GM23338 (cell line): ENCODE measurements at regions not wholly inside any gene's neighbourhood (a gene's known extent, or its start where the extent isn't known, plus 50 kb on each side); places are given as distances from the start of the nearest gene placed in this dataset.

Source experiments
- ATAC-seq: fragments of 200-7000 bp; cut with Tn5 transposase; 3 replicates; pipeline ENCODE4 v1.9.1; 2020
- DNase-seq: peaks from one replicate; pipeline ENCODE4 v3.0.0-alpha.2; 2015; ENCODE audit warnings: low spot score
- H2AFZ ChIP-seq: fragments of 200-600 bp; sonication (generic); 2 replicates; pipeline ENCODE4 v1.8.0; 2016; ENCODE audit warnings: antibody characterized with exemption, mild to moderate bottlenecking, moderate library complexity
- H3F3A ChIP-seq: fragments of 200-600 bp; sonication (generic); replicated peaks from 2 replicates; pipeline ENCODE4 v1.8.0; 2017; ENCODE audit warnings: antibody characterized with exemption, mixed run types, low read depth
- H3K27ac ChIP-seq: fragments of 200-600 bp; sonication (generic); 2 replicates; pipeline ENCODE4 v1.6.1; 2016; ENCODE audit warnings: low read depth
- H3K27me3 ChIP-seq: fragments of 200-600 bp; sonication (generic); 2 replicates; pipeline ENCODE4 v1.8.0; 2016; ENCODE audit warnings: mild to moderate bottlenecking, mixed run types, moderate library complexity; ENCODE audit not compliant: insufficient read depth
- H3K36me3 ChIP-seq: fragments of 200-600 bp; sonication (generic); 2 replicates; pipeline ENCODE4 v1.8.0; 2016; ENCODE audit warnings: mild to moderate bottlenecking; ENCODE audit not compliant: insufficient read depth
- H3K4me1 ChIP-seq: fragments of 200-600 bp; sonication (generic); 2 replicates; pipeline ENCODE4 v1.8.0; 2016; ENCODE audit warnings: mild to moderate bottlenecking, moderate library complexity; ENCODE audit not compliant: insufficient read depth
- H3K4me2 ChIP-seq: fragments of 200-600 bp; sonication (generic); 2 replicates; pipeline ENCODE4 v1.7.1; 2017; ENCODE audit warnings: mixed run types
- H3K4me3 ChIP-seq: fragments of 200-600 bp; sonication (generic); 2 replicates; pipeline ENCODE4 v1.6.1; 2016; ENCODE audit warnings: mixed run types
- H3K79me2 ChIP-seq: fragments of 200-600 bp; sonication (generic); replicated peaks from 2 replicates; pipeline ENCODE4 v1.8.0; 2017; ENCODE audit warnings: mild to moderate bottlenecking; ENCODE audit not compliant: insufficient read depth
- H3K9me2 ChIP-seq: fragments of 200-600 bp; sonication (generic); 2 replicates; pipeline ENCODE4 v1.8.0; 2017; ENCODE audit not compliant: insufficient read depth
- H4K20me1 ChIP-seq: fragments of 200-600 bp; sonication (generic); replicated peaks from 2 replicates; pipeline ENCODE4 v1.8.0; 2017; ENCODE audit warnings: mild to moderate bottlenecking; ENCODE audit not compliant: insufficient read depth
- H3K27ac Mint-ChIP-seq: 2 replicates; pipeline ENCODE4 v1.8.0; 2020; ENCODE audit warnings: inconsistent platforms, mild to moderate bottlenecking, moderate library complexity, mixed read lengths
- H3K27me3 Mint-ChIP-seq: 3 replicates; pipeline ENCODE4 v1.8.0; 2022; ENCODE audit warnings: low read depth, mild to moderate bottlenecking, moderate library complexity, mixed read lengths, inconsistent platforms; ENCODE audit not compliant: insufficient read depth, poor library complexity
- H3K36me3 Mint-ChIP-seq: 3 replicates; pipeline ENCODE4 v1.8.0; 2021; ENCODE audit warnings: low read depth, mild to moderate bottlenecking, inconsistent platforms, moderate library complexity, mixed read lengths
- H3K4me1 Mint-ChIP-seq: 3 replicates; pipeline ENCODE4 v1.8.0; 2020; ENCODE audit warnings: mild to moderate bottlenecking, inconsistent platforms, mixed read lengths
- H3K4me3 Mint-ChIP-seq: 3 replicates; pipeline ENCODE4 v1.8.0; 2021; ENCODE audit warnings: moderate library complexity, mild to moderate bottlenecking, inconsistent platforms, mixed read lengths
- H3K9me3 Mint-ChIP-seq: 3 replicates; pipeline ENCODE4 v1.8.0; 2020; ENCODE audit warnings: moderate library complexity, mild to moderate bottlenecking, inconsistent platforms, mixed read lengths
- CREB1 ChIP-seq: fragments of 250-450 bp; sonication (Bioruptor Pico); IDR thresholded peaks from 2 replicates; pipeline ENCODE4 v1.5.0; 2020; ENCODE audit warnings: low read depth, mild to moderate bottlenecking, moderate library complexity
- EZH2 ChIP-seq: fragments of 200-600 bp; sonication (generic); IDR thresholded peaks from one replicate; pipeline ENCODE4 v1.8.0; 2017; ENCODE audit warnings: antibody characterized with exemption, mild to moderate bottlenecking, low read depth; ENCODE audit not compliant: unreplicated experiment
- EZH2phosphoT487 ChIP-seq: fragments of 200-600 bp; sonication (generic); IDR thresholded peaks from one replicate; pipeline ENCODE4 v1.8.1; 2018; ENCODE audit warnings: antibody characterized with exemption; ENCODE audit not compliant: unreplicated experiment
- JUNB ChIP-seq: IDR thresholded peaks from one replicate; pipeline ENCODE4 v1.6.1; 2016; ENCODE audit warnings: antibody characterized with exemption; ENCODE audit not compliant: unreplicated experiment
- NANOG ChIP-seq: IDR thresholded peaks from 2 replicates; pipeline ENCODE4 v1.6.1; 2016; ENCODE audit warnings: antibody characterized with exemption, borderline replicate concordance
- POLR2AphosphoS5 ChIP-seq: IDR thresholded peaks from 2 replicates; pipeline ENCODE4 v1.6.1; 2016; ENCODE audit warnings: antibody characterized with exemption, low read depth
- STAT1 ChIP-seq: IDR thresholded peaks from one replicate; pipeline ENCODE4 v1.6.1; 2016; ENCODE audit warnings: antibody characterized with exemption; ENCODE audit not compliant: unreplicated experiment
- ZNF114 ChIP-seq: fragments of 250-450 bp; sonication (Bioruptor Pico); IDR thresholded peaks from 2 replicates; pipeline ENCODE4 v1.5.0; 2020; ENCODE audit warnings: mild to moderate bottlenecking, moderate library complexity
- ZNF331 ChIP-seq: fragments of 250-450 bp; sonication (Bioruptor Pico); IDR thresholded peaks from 2 replicates; pipeline ENCODE4 v1.5.0; 2020; ENCODE audit warnings: low read depth, mild to moderate bottlenecking, moderate library complexity
- TF ChIP-seq, protein P1 (sequence below): IDR thresholded peaks from 2 replicates; pipeline ENCODE4 v1.6.1; 2016; ENCODE audit warnings: antibody characterized with exemption
- TF ChIP-seq, protein P2 (sequence below), 2 experiments: fragments of 200-600 bp in 1 of 2; sonication (generic) in 1 of 2; conservative IDR thresholded peaks; 2 replicates each; pipeline versions ENCODE4 v1.5.1 to v1.6.1; 2016 to 2017; ENCODE audit warnings: antibody characterized with exemption in 2 of 2, low read depth in 2 of 2, mild to moderate bottlenecking in 2 of 2, moderate library complexity in 1 of 2
- TF ChIP-seq, protein P3 (sequence below): fragments of 250-450 bp; sonication (Bioruptor Pico); IDR thresholded peaks from 2 replicates; pipeline ENCODE4 v1.5.0; 2020; ENCODE audit warnings: mild to moderate bottlenecking, moderate library complexity
- TF ChIP-seq, protein P4 (sequence below): IDR thresholded peaks from one replicate; pipeline ENCODE4 v1.6.1; 2018; ENCODE audit warnings: antibody characterized with exemption; ENCODE audit not compliant: unreplicated experiment

DNA sequence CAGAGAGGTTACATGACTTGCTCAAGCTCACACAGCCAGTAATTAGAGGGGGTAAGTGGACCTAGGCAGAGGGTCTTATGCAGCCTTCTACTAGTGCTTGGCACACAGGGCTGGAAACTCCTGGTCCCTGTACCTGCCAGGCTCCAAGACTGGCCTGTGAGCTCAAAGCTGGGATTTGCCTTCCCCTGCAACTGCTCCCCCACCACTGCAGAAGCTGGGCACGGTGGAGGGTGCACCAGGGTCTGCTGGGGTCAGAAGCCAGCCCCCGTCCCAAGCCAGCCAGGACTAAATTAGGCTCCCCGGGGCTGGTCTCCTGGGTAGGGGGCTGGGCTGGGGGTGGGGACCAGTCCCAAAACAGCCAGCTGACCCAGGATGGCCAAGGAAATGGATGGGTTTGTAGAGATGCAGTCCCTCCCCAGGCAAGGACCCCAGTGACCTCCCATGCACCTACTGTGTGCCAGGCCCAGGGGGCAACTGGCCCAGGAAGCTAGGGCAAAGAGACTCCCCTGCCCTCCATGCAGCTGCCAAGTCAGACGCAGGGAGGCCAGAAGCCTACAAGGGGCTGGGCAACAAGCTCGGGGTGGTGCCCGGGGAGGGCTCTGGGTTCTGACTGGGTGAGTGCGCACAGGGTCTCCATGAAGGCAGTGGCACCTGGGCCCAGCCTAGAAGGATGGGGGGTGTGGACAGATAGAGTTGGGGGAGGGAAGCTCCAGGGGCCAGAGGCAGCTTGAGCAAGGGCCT lies 51.8 kb upstream of the LINGO1 start:
- no peak overlapping the region for H3K27ac Mint-ChIP-seq
- Histone ChIP-seq H3K27me3 (no peaks in the 10 kb centered on the region), H3K4me2 (no peak overlapping the region), H3F3A (no peaks in the 10 kb centered on the region), H3K4me1 (no peaks in the 10 kb centered on the region), H2AFZ (no peak overlapping the region), H3K4me3 (no peak overlapping the region), H3K9me2 (no peaks in the 10 kb centered on the region), H3K79me2 (no peaks in the 10 kb centered on the region), H4K20me1 (no peaks in the 10 kb centered on the region), H3K27ac (no peak overlapping the region), H3K36me3 (no peaks in the 10 kb centered on the region)
- no peak for TF ChIP-seq ZNF114 (CRISPR knock-in tag)
- TF ChIP-seq, protein P1, sequence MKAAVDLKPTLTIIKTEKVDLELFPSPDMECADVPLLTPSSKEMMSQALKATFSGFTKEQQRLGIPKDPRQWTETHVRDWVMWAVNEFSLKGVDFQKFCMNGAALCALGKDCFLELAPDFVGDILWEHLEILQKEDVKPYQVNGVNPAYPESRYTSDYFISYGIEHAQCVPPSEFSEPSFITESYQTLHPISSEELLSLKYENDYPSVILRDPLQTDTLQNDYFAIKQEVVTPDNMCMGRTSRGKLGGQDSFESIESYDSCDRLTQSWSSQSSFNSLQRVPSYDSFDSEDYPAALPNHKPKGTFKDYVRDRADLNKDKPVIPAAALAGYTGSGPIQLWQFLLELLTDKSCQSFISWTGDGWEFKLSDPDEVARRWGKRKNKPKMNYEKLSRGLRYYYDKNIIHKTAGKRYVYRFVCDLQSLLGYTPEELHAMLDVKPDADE, result no peak
- TF ChIP-seq, protein P2, sequence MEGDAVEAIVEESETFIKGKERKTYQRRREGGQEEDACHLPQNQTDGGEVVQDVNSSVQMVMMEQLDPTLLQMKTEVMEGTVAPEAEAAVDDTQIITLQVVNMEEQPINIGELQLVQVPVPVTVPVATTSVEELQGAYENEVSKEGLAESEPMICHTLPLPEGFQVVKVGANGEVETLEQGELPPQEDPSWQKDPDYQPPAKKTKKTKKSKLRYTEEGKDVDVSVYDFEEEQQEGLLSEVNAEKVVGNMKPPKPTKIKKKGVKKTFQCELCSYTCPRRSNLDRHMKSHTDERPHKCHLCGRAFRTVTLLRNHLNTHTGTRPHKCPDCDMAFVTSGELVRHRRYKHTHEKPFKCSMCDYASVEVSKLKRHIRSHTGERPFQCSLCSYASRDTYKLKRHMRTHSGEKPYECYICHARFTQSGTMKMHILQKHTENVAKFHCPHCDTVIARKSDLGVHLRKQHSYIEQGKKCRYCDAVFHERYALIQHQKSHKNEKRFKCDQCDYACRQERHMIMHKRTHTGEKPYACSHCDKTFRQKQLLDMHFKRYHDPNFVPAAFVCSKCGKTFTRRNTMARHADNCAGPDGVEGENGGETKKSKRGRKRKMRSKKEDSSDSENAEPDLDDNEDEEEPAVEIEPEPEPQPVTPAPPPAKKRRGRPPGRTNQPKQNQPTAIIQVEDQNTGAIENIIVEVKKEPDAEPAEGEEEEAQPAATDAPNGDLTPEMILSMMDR (conservative IDR thresholded peaks at IDR 0.05; ENCODE audit: low read depth in 2 of 2), result no peak
- no peak for TF ChIP-seq JUNB
- no peak for TF ChIP-seq EZH2phosphoT487
- TF ChIP-seq ZNF331 (CRISPR knock-in tag), result no peak
- TF ChIP-seq, protein P3, sequence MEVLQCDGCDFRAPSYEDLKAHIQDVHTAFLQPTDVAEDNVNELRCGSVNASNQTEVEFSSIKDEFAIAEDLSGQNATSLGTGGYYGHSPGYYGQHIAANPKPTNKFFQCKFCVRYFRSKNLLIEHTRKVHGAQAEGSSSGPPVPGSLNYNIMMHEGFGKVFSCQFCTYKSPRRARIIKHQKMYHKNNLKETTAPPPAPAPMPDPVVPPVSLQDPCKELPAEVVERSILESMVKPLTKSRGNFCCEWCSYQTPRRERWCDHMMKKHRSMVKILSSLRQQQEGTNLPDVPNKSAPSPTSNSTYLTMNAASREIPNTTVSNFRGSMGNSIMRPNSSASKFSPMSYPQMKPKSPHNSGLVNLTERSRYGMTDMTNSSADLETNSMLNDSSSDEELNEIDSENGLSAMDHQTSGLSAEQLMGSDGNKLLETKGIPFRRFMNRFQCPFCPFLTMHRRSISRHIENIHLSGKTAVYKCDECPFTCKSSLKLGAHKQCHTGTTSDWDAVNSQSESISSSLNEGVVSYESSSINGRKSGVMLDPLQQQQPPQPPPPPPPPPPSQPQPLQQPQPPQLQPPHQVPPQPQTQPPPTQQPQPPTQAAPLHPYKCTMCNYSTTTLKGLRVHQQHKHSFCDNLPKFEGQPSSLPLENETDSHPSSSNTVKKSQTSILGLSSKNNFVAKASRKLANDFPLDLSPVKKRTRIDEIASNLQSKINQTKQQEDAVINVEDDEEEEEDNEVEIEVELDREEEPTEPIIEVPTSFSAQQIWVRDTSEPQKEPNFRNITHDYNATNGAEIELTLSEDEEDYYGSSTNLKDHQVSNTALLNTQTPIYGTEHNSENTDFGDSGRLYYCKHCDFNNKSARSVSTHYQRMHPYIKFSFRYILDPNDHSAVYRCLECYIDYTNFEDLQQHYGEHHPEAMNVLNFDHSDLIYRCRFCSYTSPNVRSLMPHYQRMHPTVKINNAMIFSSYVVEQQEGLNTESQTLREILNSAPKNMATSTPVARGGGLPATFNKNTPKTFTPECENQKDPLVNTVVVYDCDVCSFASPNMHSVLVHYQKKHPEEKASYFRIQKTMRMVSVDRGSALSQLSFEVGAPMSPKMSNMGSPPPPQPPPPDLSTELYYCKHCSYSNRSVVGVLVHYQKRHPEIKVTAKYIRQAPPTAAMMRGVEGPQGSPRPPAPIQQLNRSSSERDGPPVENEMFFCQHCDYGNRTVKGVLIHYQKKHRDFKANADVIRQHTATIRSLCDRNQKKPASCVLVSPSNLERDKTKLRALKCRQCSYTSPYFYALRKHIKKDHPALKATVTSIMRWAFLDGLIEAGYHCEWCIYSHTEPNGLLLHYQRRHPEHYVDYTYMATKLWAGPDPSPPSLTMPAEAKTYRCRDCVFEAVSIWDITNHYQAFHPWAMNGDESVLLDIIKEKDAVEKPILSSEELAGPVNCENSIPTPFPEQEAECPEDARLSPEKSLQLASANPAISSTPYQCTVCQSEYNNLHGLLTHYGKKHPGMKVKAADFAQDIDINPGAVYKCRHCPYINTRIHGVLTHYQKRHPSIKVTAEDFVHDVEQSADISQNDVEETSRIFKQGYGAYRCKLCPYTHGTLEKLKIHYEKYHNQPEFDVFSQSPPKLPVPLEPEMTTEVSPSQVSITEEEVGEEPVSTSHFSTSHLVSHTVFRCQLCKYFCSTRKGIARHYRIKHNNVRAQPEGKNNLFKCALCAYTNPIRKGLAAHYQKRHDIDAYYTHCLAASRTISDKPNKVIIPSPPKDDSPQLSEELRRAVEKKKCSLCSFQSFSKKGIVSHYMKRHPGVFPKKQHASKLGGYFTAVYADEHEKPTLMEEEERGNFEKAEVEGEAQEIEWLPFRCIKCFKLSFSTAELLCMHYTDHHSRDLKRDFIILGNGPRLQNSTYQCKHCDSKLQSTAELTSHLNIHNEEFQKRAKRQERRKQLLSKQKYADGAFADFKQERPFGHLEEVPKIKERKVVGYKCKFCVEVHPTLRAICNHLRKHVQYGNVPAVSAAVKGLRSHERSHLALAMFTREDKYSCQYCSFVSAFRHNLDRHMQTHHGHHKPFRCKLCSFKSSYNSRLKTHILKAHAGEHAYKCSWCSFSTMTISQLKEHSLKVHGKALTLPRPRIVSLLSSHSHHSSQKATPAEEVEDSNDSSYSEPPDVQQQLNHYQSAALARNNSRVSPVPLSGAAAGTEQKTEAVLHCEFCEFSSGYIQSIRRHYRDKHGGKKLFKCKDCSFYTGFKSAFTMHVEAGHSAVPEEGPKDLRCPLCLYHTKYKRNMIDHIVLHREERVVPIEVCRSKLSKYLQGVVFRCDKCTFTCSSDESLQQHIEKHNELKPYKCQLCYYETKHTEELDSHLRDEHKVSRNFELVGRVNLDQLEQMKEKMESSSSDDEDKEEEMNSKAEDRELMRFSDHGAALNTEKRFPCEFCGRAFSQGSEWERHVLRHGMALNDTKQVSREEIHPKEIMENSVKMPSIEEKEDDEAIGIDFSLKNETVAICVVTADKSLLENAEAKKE, result no peak
- no peak for TF ChIP-seq POLR2AphosphoS5
- TF ChIP-seq, protein P4, sequence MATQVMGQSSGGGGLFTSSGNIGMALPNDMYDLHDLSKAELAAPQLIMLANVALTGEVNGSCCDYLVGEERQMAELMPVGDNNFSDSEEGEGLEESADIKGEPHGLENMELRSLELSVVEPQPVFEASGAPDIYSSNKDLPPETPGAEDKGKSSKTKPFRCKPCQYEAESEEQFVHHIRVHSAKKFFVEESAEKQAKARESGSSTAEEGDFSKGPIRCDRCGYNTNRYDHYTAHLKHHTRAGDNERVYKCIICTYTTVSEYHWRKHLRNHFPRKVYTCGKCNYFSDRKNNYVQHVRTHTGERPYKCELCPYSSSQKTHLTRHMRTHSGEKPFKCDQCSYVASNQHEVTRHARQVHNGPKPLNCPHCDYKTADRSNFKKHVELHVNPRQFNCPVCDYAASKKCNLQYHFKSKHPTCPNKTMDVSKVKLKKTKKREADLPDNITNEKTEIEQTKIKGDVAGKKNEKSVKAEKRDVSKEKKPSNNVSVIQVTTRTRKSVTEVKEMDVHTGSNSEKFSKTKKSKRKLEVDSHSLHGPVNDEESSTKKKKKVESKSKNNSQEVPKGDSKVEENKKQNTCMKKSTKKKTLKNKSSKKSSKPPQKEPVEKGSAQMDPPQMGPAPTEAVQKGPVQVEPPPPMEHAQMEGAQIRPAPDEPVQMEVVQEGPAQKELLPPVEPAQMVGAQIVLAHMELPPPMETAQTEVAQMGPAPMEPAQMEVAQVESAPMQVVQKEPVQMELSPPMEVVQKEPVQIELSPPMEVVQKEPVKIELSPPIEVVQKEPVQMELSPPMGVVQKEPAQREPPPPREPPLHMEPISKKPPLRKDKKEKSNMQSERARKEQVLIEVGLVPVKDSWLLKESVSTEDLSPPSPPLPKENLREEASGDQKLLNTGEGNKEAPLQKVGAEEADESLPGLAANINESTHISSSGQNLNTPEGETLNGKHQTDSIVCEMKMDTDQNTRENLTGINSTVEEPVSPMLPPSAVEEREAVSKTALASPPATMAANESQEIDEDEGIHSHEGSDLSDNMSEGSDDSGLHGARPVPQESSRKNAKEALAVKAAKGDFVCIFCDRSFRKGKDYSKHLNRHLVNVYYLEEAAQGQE, result no peak
- no peak for TF ChIP-seq CREB1
- TF ChIP-seq NANOG, result no peak
- TF ChIP-seq STAT1, result no peak
- TF ChIP-seq EZH2, result no peak
- H3K36me3 Mint-ChIP-seq, result no peaks in the 10 kb centered on the region
- H3K4me1 Mint-ChIP-seq, result peaks cover 5% of the 10 kb centered on the region; the same call in 1 of the 3 replicates
- peaks cover 13% of the 10 kb centered on the region for H3K27me3 Mint-ChIP-seq
- H3K9me3 Mint-ChIP-seq, result no peaks in the 10 kb centered on the region; the same call in 2 of the 3 replicates
- H3K4me3 Mint-ChIP-seq, result no peak overlapping the region
- DNase-seq (no peak), ATAC-seq (no peak)
